Kidney (tissue), 13 donors: ENCODE measurements at regions not wholly inside any gene's neighbourhood (a gene's known extent, or its start where the extent isn't known, plus 50 kb on each side); places are given as distances from the start of the nearest gene placed in this dataset.
A peak's percentile ranks its signal among the peaks of the same experiment; 100 is the strongest.

Source experiments
- DNase-seq, 5 donors: peaks; one replicate each; pipeline ENCODE4 v3.0.0-alpha.2; 2013 to 2020
- FAIRE-seq: peaks from 2 replicates; lab custom pipeline; 2012; peaks lifted over from hg19 to GRCh38; lab: Jason Lieb, UNC
- H3K27ac ChIP-seq, 2 donors: one replicate each; pipeline ENCODE4 v1.7.0; 2013; ENCODE audit warnings: low read depth in 2 of 2, low read length in 2 of 2, inconsistent platforms in 1 of 2
- H3K27me3 ChIP-seq: one replicate; pipeline ENCODE4 v1.7.1; 2013; ENCODE audit warnings: low read length, inconsistent platforms; ENCODE audit not compliant: control insufficient read depth, insufficient read depth
- H3K36me3 ChIP-seq, 3 donors: one replicate each; pipeline versions ENCODE4 v1.7.0 to v1.7.1; 2013; ENCODE audit warnings: low read length in 3 of 3, control low read depth in 1 of 3, inconsistent platforms in 1 of 3; ENCODE audit not compliant: insufficient read depth in 3 of 3, control insufficient read depth in 2 of 3
- H3K4me1 ChIP-seq, 3 donors: one replicate each; pipeline versions ENCODE4 v1.7.0 to v1.7.1; 2013; ENCODE audit warnings: low read length in 3 of 3, inconsistent platforms in 1 of 3, low read depth in 1 of 3; ENCODE audit not compliant: control insufficient read depth in 2 of 3, insufficient read depth in 2 of 3
- H3K4me3 ChIP-seq, 3 donors: one replicate each; pipeline versions ENCODE4 v1.7.0 to v1.8.1; 2013; ENCODE audit warnings: low read length in 3 of 3, control low read depth in 1 of 3, inconsistent platforms in 1 of 3
- H3K9ac ChIP-seq, 3 donors: one replicate each; pipeline versions ENCODE4 v1.7.0 to v1.7.1; 2013; ENCODE audit warnings: low read length in 3 of 3, control low read depth in 1 of 3, inconsistent platforms in 1 of 3
- H3K9me3 ChIP-seq, 3 donors: one replicate each; pipeline versions ENCODE4 v1.7.0 to v1.7.1; 2013; ENCODE audit warnings: low read length in 3 of 3, control low read depth in 1 of 3, inconsistent platforms in 1 of 3; ENCODE audit not compliant: control insufficient read depth in 2 of 3, insufficient read depth in 1 of 3
- intact Hi-C: fragments of 100-400 bp; cut with DNase I; formaldehyde crosslinking; loops from one replicate; pipeline ENCODE4 v1.11.1; 2022
- TF ChIP-seq, protein P1 (sequence below): IDR thresholded peaks from 3 replicates; pipeline ENCODE4 v1.5.1; 2012; ENCODE audit warnings: mild to moderate bottlenecking, moderate library complexity, borderline replicate concordance; ENCODE audit not compliant: insufficient read depth; ENCODE audit errors: extremely low read depth
- donor health status: control.
- donor health status: control.
- donor health status: control.
- donor health status: control.
- donor health status: control.
- donor health status: DM: yes; HTN: yes; CAD: no.
- donor health status: Normal renal cell carcinoma (clear cell type).

- Histone ChIP-seq H3K27me3 (no peaks in the 10 kb centered on the region), H3K9ac (no peak overlapping the region), H3K4me1 (no peaks in the 10 kb centered on the region), H3K36me3 (no peaks in the 10 kb centered on the region), H3K27ac (no peak overlapping the region), H3K4me3 (no peak overlapping the region), H3K9me3 (no peaks in the 10 kb centered on the region)
- DNase-seq: no peak
- TF ChIP-seq, protein P1, sequence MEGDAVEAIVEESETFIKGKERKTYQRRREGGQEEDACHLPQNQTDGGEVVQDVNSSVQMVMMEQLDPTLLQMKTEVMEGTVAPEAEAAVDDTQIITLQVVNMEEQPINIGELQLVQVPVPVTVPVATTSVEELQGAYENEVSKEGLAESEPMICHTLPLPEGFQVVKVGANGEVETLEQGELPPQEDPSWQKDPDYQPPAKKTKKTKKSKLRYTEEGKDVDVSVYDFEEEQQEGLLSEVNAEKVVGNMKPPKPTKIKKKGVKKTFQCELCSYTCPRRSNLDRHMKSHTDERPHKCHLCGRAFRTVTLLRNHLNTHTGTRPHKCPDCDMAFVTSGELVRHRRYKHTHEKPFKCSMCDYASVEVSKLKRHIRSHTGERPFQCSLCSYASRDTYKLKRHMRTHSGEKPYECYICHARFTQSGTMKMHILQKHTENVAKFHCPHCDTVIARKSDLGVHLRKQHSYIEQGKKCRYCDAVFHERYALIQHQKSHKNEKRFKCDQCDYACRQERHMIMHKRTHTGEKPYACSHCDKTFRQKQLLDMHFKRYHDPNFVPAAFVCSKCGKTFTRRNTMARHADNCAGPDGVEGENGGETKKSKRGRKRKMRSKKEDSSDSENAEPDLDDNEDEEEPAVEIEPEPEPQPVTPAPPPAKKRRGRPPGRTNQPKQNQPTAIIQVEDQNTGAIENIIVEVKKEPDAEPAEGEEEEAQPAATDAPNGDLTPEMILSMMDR: no peak
- intact Hi-C loops: no loop called here
- FAIRE-seq: no peak
These were observed 233.2 kb upstream of the TMCO5A start for GRCh38 chr15:37701230-37701629.

GRCh38 chr15:37709669-37710068 lies 224.8 kb upstream of the TMCO5A start:
- Histone ChIP-seq H3K9ac (no peak overlapping the region), H3K36me3 (no peaks in the 10 kb centered on the region), H3K27ac (no peak overlapping the region), H3K4me3 (no peak overlapping the region), H3K9me3 (no peaks in the 10 kb centered on the region), H3K27me3 (no peaks in the 10 kb centered on the region), H3K4me1 (no peaks in the 10 kb centered on the region)
- no peak for FAIRE-seq
- no peak for DNase-seq
- TF ChIP-seq, protein P1: no peak
- intact Hi-C loops: no loop called here

- Histone ChIP-seq H3K4me3 (no peak overlapping the region), H3K9ac (no peak overlapping the region), H3K9me3 (no peaks in the 10 kb centered on the region), H3K4me1 (no peaks in the 10 kb centered on the region), H3K27ac (no peak overlapping the region), H3K27me3 (no peaks in the 10 kb centered on the region), H3K36me3 (no peaks in the 10 kb centered on the region)
- FAIRE-seq (no peak), DNase-seq (peak in 1 of 5 donors; percentile 7)
- TF ChIP-seq, protein P1: no peak
- intact Hi-C loops: no loop called here
These were observed 219.3 kb upstream of the TMCO5A start for GRCh38 chr15:37715101-37715500.

DNA sequence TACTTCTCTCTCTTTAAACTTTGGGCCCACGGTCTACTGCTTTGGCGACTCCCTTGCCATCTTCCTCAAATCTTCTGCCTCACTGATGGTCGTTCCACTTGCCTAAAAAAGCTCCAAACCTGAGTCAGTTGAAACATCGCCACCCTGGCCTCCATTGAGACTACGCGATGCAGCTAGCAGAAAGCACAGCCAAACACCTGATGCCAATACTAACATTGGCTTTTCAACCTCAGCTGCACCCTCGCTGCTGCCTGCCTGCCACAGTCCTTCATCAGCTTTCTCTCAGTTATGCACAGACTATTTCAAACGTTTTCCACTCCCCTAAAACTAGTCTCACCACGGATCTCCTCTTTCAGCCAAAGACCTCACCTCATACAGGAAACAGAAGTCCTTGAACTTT lies 214.2 kb upstream of the TMCO5A start:
- Histone ChIP-seq H3K27ac (no peak overlapping the region), H3K9ac (no peak overlapping the region), H3K4me3 (no peak overlapping the region), H3K27me3 (no peaks in the 10 kb centered on the region), H3K36me3 (no peaks in the 10 kb centered on the region), H3K9me3 (no peaks in the 10 kb centered on the region), H3K4me1 (no peaks in the 10 kb centered on the region)
- TF ChIP-seq, protein P1: no peak
- intact Hi-C loops: no loop called here
- FAIRE-seq (no peak), DNase-seq (no peak)
